Peyer's patch (tissue), 4 donors: ENCODE measurements at regions not wholly inside any gene's neighbourhood (a gene's known extent, or its start where the extent isn't known, plus 50 kb on each side); places are given as distances from the start of the nearest gene placed in this dataset.

ENCODE experiments used
- POLR2A ChIP-seq, 2 donors: fragments of 450-650 bp; IDR thresholded peaks; one replicate each; pipeline ENCODE4 v1.5.1; 2017; ENCODE audit warnings: antibody characterized with exemption in 2 of 2, mild to moderate bottlenecking in 2 of 2, moderate library complexity in 2 of 2
- TF ChIP-seq, protein P1 (sequence below), 6 experiments: fragments of 450-650 bp in 4 of 6; fragments of 200-600 bp in 2 of 6; sonication (generic) in 1 of 6; IDR thresholded peaks; one replicate each; pipeline ENCODE4 v1.5.1; 2017 to 2019; ENCODE audit warnings: antibody characterized with exemption in 6 of 6, mild to moderate bottlenecking in 3 of 6, moderate library complexity in 1 of 6

- TF ChIP-seq POLR2A (IDR thresholded peaks at IDR 0.05), result no peak
- TF ChIP-seq, protein P1, sequence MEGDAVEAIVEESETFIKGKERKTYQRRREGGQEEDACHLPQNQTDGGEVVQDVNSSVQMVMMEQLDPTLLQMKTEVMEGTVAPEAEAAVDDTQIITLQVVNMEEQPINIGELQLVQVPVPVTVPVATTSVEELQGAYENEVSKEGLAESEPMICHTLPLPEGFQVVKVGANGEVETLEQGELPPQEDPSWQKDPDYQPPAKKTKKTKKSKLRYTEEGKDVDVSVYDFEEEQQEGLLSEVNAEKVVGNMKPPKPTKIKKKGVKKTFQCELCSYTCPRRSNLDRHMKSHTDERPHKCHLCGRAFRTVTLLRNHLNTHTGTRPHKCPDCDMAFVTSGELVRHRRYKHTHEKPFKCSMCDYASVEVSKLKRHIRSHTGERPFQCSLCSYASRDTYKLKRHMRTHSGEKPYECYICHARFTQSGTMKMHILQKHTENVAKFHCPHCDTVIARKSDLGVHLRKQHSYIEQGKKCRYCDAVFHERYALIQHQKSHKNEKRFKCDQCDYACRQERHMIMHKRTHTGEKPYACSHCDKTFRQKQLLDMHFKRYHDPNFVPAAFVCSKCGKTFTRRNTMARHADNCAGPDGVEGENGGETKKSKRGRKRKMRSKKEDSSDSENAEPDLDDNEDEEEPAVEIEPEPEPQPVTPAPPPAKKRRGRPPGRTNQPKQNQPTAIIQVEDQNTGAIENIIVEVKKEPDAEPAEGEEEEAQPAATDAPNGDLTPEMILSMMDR (IDR thresholded peaks at IDR 0.05), result no peak
Observed at GRCh38 chr1:14173598-14173997, 424.9 kb upstream of the KAZN start.
